Transverse colon (tissue), 4 donors: ENCODE measurements at regions not wholly inside any gene's neighbourhood (a gene's known extent, or its start where the extent isn't known, plus 50 kb on each side); places are given as distances from the start of the nearest gene placed in this dataset.

Experiments used
- DNase-seq: peaks from one replicate; pipeline ENCODE4 v3.0.0-alpha.2; 2019
- H3K27ac ChIP-seq, 4 donors: fragments of 200-600 bp; sonication (generic); 2 replicates each; pipeline ENCODE4 v1.5.1; 2016 to 2018; ENCODE audit warnings: inconsistent platforms in 4 of 4
- H3K27me3 ChIP-seq: fragments of 200-600 bp; sonication (generic); 2 replicates; pipeline ENCODE4 v1.5.1; 2017; ENCODE audit warnings: inconsistent platforms
- H3K36me3 ChIP-seq, 4 donors: fragments of 200-600 bp; sonication (generic); 2 replicates each; pipeline ENCODE4 v1.5.1; 2017 to 2019; ENCODE audit warnings: inconsistent platforms in 4 of 4
- H3K4me1 ChIP-seq, 4 donors: fragments of 200-600 bp; sonication (generic); 2 replicates each; pipeline ENCODE4 v1.5.1; 2017 to 2020; ENCODE audit warnings: inconsistent platforms in 4 of 4
- H3K4me3 ChIP-seq, 4 donors: fragments of 200-600 bp; sonication (generic); 1 replicate in 1 of 4; 2 replicates in 3 of 4; pipeline versions ENCODE4 v1.5.1 to v1.6.1; 2017 to 2019; ENCODE audit warnings: inconsistent platforms in 4 of 4
- H3K9me3 ChIP-seq, 2 donors: fragments of 200-600 bp; sonication (generic); 2 replicates each; pipeline ENCODE4 v1.5.1; 2017 to 2019; ENCODE audit warnings: inconsistent platforms in 2 of 2
- EP300 ChIP-seq: sonication (generic); formaldehyde crosslinking; IDR thresholded peaks from one replicate; pipeline ENCODE4 v1.6.1; 2017; ENCODE audit warnings: antibody characterized with exemption, low read depth
- POLR2A ChIP-seq: fragments of 450-650 bp; IDR thresholded peaks from one replicate; pipeline ENCODE4 v1.6.1; 2016; ENCODE audit warnings: antibody characterized with exemption, mild to moderate bottlenecking, moderate library complexity
- POLR2AphosphoS5 ChIP-seq, 3 donors: sonication (generic); formaldehyde crosslinking; IDR thresholded peaks; one replicate each; pipeline ENCODE4 v1.6.1; 2016; ENCODE audit warnings: antibody characterized with exemption in 3 of 3
- WGBS, 2 donors: methylation state at CpG; one replicate each; pipeline ENCODE4 v1.1.5; 2018; ENCODE audit warnings: low coverage in 1 of 2; 5-methylcytosine and 5-hydroxymethylcytosine counted together
- in situ Hi-C, 4 donors: fragments of 200-750 bp; cut with MboI; loops; one replicate each; pipeline versions ENCODE4 v1.15.0 to v1.15.1; 2017; ENCODE audit warnings: low sequenced_read_pairs in 3 of 4, low pct_ligation_motif_present in 1 of 4, low pct_unique_long_range_greater_than_20kb in 1 of 4
- intact Hi-C: fragments of 100-400 bp; cut with DNase I; formaldehyde crosslinking; loops from one replicate; pipeline ENCODE4 v1.15.1; 2023; ENCODE audit warnings: low total_unique reads
- TF ChIP-seq, protein P1 (sequence below), 5 experiments: fragments of 200-600 bp in 3 of 5; fragments of 450-650 bp in 2 of 5; sonication (generic) in 3 of 5; IDR thresholded peaks; 1 replicate in 2 of 5; 2 replicates in 3 of 5; pipeline ENCODE4 v1.5.1; 2016 to 2017; ENCODE audit warnings: antibody characterized with exemption in 5 of 5, inconsistent platforms in 3 of 5, mild to moderate bottlenecking in 2 of 5, moderate library complexity in 1 of 5

GRCh38 chr6:98433325-98434056, 400.9 kb upstream of the POU3F2 start:
- H3K27me3 ChIP-seq, result no peaks in the 10 kb centered on the region
- intact Hi-C loops, result loop anchor here (5.0 kb wide), 1 partner anchor 1406 kb away; no protein-coding TSS in a partner anchor
- WGBS, 2 donors, result 71 to 74% methylated on average over 3 of the region's 3 CpGs
- in situ Hi-C loops, result no loop called here
- TF ChIP-seq POLR2A, result no peak
- no peak for TF ChIP-seq POLR2AphosphoS5 (IDR thresholded peaks at IDR 0.05)
- TF ChIP-seq EP300, result no peak
- TF ChIP-seq, protein P1, sequence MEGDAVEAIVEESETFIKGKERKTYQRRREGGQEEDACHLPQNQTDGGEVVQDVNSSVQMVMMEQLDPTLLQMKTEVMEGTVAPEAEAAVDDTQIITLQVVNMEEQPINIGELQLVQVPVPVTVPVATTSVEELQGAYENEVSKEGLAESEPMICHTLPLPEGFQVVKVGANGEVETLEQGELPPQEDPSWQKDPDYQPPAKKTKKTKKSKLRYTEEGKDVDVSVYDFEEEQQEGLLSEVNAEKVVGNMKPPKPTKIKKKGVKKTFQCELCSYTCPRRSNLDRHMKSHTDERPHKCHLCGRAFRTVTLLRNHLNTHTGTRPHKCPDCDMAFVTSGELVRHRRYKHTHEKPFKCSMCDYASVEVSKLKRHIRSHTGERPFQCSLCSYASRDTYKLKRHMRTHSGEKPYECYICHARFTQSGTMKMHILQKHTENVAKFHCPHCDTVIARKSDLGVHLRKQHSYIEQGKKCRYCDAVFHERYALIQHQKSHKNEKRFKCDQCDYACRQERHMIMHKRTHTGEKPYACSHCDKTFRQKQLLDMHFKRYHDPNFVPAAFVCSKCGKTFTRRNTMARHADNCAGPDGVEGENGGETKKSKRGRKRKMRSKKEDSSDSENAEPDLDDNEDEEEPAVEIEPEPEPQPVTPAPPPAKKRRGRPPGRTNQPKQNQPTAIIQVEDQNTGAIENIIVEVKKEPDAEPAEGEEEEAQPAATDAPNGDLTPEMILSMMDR (IDR thresholded peaks at IDR 0.05), result no peak
- no peaks in the 10 kb centered on the region for H3K9me3 ChIP-seq
- H3K4me3 ChIP-seq, result no peak overlapping the region
- H3K27ac ChIP-seq, result no peak overlapping the region
- DNase-seq, result no peak
- H3K36me3 ChIP-seq, result no peaks in the 10 kb centered on the region
- no peaks in the 10 kb centered on the region for H3K4me1 ChIP-seq

DNA sequence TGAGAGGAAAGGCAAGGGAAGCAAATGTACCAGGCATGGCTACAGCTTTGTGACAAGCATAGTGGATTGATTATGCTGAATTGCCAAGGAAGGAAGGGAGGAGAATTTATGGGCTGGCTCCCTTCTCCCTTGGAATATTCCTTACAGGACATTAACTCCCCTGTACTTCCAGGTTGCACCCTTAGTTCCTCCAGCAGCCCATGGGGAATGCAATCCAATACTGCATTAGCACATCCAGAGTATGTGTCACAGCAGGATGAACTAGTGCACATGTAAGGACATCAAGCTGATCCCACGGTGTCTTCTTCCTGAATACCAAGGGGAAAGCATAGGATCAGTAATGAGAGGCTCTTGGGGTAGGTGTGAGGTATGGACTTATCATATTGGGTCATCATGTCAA, 390.7 kb upstream of the POU3F2 start:
- intact Hi-C loops (no loop called here), in situ Hi-C loops (no loop called here)
- H3K36me3 ChIP-seq, result no peaks in the 10 kb centered on the region
- no peaks in the 10 kb centered on the region for H3K9me3 ChIP-seq
- H3K4me1 ChIP-seq, result no peaks in the 10 kb centered on the region
- H3K27me3 ChIP-seq, result no peaks in the 10 kb centered on the region
- DNase-seq, result no peak
- no peak overlapping the region for H3K4me3 ChIP-seq
- H3K27ac ChIP-seq, result no peak overlapping the region
- WGBS, 2 donors, result 73% methylated on average over 1 of the region's 1 CpG; no CpG with 5 or more reads in 1 of the 2 donors
- TF ChIP-seq, protein P1 (IDR thresholded peaks at IDR 0.05), result no peak
- TF ChIP-seq POLR2AphosphoS5 (IDR thresholded peaks at IDR 0.05) (no peak), POLR2A (no peak), EP300 (no peak)

- TF ChIP-seq, protein P1 (IDR thresholded peaks at IDR 0.05), result no peak
- TF ChIP-seq POLR2AphosphoS5 (IDR thresholded peaks at IDR 0.05) (no peak), POLR2A (no peak), EP300 (no peak)
- no peaks in the 10 kb centered on the region for H3K9me3 ChIP-seq
- H3K4me3 ChIP-seq, result no peak overlapping the region
- DNase-seq, result no peak
- H3K27me3 ChIP-seq, result no peaks in the 10 kb centered on the region
- no peaks in the 10 kb centered on the region for H3K36me3 ChIP-seq
- in situ Hi-C loops, result no loop called here
- intact Hi-C loops, result no loop called here
- WGBS, 2 donors, result 26 to 32% methylated on average over 2 of the region's 2 CpGs
- no peaks in the 10 kb centered on the region for H3K4me1 ChIP-seq
- no peak overlapping the region for H3K27ac ChIP-seq
Observed at GRCh38 chr6:98452685-98453084, 381.7 kb upstream of the POU3F2 start.

DNA sequence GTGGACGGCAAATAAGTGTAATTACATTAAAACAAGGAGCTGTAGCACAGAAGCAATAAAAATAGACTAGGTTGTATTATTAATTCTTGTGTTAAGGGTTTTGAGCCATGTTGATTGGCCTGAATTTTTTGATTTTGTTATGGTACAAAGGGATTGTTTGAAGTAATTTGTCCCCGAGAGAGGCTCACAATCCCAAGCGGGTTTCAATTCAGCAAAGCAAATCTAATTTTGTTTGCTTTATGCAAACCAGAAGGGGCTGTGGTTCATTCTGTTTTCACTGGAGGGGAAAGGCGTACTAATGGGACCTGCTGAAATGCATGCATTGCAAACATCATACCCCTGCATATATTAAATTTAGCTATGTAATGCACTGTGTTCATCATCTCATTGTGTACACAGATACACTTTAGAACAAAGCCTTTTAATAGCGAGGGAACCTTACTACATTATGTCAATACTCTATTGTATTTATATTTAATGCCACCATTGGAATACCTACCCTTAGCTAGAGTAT, 379.5 kb upstream of the POU3F2 start:
- intact Hi-C loops (no loop called here), in situ Hi-C loops (no loop called here)
- H3K36me3 ChIP-seq, result no peaks in the 10 kb centered on the region
- H3K27ac ChIP-seq, result no peak overlapping the region
- no peak for DNase-seq
- no peaks in the 10 kb centered on the region for H3K4me1 ChIP-seq
- no peaks in the 10 kb centered on the region for H3K27me3 ChIP-seq
- TF ChIP-seq, protein P1 (IDR thresholded peaks at IDR 0.05), result no peak
- no peak overlapping the region for H3K4me3 ChIP-seq
- WGBS, 2 donors, result 79 to 80% methylated on average over 5 of the region's 5 CpGs
- no peaks in the 10 kb centered on the region for H3K9me3 ChIP-seq
